HG03520 (cell line): ENCODE measurements at regions not wholly inside any gene's neighbourhood (a gene's known extent, or its start where the extent isn't known, plus 50 kb on each side); places are given as distances from the start of the nearest gene placed in this dataset.

ENCODE experiments used
- ATAC-seq: cut with Tn5 transposase; IDR thresholded peaks from one replicate; pipeline ENCODE4 v1.9.1; 2021; ENCODE audit warnings: mild to moderate bottlenecking, moderate library complexity; ENCODE audit not compliant: unreplicated experiment

DNA sequence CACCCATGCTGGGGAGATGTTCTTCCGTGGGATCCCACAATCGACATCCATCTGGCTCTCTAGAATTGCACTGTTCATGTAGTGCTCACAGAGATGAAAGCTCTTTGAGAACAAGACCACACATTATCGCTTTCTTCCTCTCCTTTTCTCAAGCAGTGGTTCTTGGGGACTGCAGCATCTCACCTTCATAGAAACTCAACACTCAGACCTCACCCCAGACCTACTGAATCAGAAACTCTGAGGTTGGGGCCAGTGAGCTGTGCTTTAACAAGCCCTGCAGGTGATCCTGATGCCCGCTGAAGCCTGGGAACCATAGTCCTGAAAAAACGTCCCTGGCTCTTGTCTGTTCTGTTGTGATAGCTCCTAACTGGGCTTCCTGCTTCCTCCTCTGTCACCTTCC, 251.3 kb upstream of the FGGY start:
- no peak for ATAC-seq

DNA sequence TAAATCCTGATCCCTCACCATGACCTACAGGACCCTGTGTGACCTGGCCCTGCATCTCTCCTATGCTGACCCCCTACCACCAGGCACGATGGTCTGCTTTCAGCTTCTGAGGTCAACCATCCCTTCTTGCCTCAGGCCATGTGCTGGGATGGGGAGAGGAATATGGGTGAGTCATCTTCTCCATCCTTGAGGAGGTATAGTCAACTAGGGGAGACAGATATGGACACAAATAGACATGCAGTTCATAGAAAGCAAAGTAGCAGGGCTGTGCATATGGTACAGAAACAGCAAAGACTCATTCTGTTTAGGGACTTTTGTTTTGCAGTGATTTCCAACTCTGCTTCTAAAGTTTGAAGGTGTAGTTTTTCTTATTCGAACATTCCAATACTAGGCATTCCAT, 250.8 kb upstream of the FGGY start:
- ATAC-seq, result peak; percentile 4

DNA sequence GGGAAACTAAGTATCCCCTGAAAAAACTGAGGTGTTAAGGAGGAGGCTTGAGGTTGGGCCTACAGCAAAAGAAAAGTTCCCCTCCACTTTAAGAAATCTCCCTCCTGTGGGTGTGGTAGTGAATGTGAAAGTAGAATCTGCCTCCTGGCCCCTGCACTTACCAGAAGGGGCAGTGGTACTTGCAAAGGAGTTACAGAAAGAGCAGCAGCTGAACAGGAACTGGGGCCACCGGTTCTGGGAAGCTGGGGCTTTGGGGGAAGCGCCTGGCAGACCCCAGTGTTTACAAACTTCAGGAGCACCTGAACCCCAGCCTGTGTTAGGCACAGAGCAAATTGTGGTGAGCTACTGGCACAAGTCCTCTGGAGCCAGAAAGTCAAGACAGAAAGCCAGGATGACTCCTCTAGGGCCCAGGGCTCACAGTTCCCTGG, 250.2 kb upstream of the FGGY start:
- peak; percentile 88 for ATAC-seq

DNA sequence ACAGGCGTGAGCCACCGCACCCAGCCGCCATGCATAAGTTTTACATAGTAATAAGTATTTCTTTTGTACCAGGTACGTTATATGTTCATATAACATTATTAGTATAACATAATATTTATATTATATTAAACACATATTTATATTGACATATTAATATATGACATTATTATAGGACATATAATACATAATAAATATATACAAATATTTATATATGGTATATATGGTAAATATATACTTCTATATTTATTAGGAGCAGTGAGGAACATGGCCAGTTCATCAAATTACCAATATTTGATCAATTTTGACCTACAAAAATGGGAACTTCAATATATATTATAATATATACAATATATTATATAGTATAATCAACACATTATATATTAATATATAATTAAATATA, 245.9 kb upstream of the FGGY start:
- ATAC-seq, result no peak

DNA sequence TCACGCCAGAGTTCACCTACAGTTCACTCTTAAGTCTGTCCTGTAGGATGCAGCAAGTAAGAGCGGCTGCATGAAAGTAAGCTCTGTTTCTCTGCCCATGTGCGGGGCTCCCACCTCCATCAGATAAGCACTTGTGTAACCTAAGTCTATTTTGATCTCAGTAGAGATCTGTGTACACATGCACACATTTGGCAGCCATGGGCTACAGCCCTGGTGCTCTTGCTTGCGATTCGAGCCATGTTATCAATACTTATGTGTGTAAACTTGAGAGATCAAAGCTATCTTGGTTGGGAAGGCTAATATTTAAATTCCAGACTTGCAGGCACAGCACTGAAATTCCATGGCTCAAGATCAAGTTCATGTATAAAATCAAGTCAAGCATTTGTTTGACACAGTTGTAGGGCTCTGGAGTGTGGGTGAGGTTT, 244.7 kb upstream of the FGGY start:
- ATAC-seq, result no peak

DNA sequence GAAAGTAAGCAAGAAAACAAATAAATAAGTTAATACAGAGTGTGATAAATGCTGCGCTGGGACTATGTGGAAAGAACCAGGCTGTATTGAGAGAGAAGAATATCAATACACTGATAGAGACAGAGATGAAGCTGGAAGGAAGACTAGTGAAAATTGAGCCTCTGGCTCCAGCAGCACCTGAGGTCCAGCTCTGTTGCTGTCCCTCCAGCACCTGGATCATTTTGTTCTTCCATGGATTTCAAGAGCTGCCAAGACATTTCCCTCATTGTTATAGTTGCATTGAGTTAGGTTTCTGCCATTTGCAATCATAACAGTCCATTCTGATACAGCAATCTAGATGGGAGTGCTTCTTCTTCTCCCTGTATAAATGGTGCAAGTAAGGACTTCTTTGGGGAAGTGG, 242.7 kb upstream of the FGGY start:
- no peak for ATAC-seq

DNA sequence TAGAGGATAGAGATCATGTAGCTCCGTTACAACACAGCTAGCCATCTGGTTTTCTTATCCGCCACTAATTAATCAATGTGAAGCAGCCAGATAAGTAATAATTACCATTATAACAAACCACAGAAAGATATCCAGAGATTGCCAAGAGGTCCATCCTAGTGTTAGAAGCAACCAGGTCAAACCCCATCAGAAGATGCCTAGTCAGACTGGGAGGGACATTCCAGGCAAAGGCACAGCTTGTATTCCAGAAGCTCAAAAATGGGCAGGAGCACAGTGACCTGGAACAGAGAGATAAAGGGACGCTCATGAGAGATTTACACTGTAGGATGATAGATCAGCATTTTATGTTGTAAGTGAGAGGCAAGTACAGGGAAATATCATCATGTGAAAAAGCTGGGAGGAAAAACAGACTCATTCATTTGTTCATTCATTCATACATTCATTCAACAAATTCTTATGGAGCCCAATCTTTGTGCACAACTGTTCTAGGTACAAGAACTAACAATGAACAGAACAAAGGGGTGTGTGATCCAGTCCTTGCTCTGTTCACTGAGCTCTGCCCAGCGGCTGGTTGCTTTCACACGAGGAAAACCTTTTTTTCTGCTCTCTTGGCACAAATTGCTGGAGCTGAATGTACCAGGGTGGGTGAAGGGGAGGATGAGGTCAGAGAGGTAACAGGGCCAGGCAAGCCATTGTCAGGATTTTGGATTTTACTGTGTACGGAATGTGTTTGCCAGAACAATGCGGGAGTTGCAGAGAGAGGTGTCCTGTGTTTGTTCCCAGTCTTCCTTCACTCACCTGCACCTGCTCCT, 240.8 kb upstream of the FGGY start:
- ATAC-seq, result no peak

DNA sequence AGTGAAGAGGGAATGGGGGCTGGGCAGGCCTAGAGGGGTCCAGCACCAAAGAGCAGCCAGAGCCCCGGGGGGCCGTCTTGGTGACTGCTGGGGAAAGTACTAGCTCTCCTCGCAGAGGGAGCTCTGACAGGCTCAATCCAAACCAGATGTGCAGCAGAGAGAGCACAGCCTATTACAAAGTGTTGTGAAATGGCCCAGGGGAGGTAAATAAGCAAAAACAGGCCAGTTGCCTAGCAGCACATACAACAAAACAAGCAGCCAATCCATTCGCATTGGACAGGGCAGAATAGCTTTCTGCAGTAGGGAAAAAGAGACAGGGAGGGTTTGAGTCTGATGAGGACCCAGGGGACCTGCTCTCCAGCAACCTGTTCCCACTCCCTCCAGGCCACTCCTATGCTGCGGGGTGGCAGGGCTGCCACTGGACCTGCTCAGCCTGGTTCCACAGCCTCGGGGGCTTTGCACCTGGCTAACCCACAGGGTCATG, 239.6 kb upstream of the FGGY start:
- ATAC-seq, result no peak

DNA sequence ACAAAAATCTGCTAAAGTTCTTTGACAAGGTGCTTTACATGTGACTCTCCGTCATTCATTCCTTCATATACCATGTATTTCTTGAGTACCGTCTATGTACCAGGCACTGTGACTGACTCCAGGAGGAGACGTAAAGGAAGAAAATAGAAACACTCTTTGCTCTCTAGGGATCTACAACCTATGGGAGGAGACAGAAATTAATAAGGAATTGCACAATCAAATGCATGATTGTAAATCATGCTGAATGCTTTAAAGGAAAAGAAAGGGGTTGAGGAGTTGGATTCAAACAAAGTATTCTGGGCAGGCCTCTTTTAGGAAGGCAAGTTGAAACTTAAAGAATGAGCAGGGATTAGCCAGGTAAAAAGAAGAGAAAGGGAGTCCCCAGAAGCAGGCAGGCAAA, 239.1 kb upstream of the FGGY start:
- no peak for ATAC-seq

DNA sequence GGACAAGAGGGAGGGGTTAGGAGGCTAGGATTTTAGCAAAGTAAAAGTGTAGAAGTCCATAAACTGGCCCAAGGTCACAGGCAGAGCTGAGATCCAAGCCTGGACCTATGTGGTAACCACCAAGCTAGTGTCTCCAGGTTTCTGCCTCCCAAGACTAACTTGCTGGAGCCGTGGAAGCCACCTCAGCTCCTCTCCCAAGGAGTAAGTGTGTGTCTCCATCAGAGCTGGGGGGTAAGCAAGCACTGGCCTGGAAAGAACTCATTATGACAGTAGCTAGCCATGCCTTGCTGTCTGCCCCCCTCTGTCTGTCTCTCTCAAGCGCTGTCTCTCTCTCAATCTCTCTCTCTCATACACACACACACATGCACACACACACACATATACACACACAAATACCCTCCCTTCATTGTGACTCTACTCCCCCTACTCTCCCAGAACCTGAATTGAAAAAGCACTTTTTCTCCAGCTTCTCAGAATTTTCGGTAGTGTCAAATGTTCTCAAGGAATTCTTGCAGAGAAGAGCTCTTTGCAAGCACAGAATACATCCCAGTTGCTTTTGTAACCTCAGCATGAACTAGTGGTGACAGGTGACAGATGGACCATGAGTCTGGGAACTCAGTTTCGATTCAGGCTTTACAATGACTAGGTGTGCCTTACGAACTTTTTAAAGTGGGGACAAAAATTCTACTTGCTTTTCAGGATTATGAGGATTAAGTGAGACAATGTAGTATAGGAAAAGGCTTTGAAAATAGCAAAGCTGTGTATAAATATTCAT, 238.0 kb upstream of the FGGY start:
- no peak for ATAC-seq

DNA sequence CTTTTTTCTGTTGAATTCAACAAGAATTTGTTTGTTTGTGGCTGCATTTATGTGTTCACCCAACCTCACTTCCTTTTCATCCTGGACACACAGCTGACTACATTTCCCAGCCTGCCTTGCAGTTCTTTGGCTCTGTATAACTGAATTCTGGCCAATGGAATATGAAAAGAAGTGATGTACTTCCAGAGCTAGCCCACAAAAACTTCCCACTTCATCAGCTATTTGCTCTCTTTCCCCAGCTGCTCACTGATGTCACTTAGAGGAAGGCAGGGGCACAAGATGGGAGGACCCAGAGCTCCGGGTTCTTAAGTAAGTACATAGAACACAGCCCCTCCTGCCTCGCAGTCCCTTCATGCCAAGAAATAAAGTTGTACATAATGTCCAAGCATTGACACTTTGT, 235.0 kb upstream of the FGGY start:
- ATAC-seq, result no peak

DNA sequence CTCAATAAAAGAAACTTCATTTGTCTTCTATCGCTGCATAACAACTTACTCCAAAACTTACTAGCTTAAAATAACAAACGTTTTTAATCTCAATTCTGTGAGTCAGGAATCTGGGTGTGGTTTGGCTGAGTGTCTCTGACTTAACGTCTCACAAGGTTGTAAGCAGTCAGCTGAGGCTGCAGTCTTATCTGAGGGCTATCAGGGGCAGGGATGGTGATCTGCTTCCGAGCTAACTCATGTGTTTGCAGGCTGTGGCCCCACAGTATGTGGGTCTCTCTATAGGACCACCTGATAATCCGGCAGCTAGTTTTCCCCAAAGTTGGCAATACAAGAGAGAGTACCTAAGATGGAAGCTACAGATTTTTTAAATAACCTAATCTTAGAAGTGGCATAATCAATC, 234.2 kb upstream of the FGGY start:
- no peak for ATAC-seq

DNA sequence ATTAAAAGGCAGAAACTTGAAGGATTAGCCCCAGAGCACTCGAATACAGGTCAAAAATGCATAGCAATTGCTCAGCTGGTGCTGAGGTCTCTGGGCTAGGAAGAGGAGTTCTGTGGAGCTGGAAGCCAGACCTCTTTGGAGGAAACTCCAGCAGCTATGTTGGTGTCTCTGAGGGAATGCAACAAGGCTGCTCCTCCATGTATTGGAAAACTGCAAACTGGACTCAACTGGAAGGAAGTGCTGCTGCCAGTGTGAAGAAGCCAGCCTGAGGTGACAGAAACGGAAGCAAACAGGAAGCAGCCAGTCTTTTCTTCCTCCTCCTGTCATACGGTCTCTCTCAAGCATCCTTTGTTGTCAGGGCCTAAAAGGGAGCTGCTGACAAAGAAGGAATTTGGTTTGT, 233.4 kb upstream of the FGGY start:
- ATAC-seq, result no peak

DNA sequence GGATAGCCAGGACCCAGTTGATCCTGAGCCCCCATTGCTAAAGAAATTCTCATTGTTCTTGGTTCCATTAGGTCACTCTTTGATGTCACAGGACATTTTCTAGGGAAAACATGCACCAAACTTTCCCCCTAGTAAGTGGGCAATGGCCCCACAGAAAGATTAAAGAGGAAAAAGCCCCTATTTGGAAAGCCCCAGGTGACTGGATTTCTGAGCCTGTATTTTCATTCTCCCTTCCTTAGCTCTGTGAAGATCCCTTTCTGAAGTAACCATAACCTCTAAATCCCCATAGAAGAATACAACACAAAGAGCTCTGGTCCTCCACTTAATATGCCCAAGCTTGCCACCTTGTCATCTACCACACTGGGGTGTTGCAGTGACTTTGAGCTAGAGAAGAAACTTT, 232.3 kb upstream of the FGGY start:
- ATAC-seq, result no peak

DNA sequence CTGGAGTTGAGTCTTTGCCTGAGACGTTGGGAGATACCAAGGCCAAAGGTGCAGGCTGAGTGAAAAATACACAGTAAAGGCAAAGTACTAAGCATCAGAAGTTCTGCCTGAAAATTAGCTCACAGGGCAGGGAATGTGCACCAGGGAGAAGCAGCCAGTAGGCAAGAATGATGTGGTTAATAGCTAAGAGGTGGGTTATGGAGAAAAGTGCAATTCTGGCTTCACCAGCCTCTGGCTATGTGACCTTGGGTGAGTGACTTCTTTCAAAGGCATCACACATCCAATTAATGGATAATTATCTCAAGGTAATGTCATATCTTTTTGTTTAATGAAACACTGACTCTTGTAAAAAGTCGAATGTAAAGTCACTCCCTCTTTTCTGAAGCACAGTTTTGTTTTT, 230.7 kb upstream of the FGGY start:
- no peak for ATAC-seq

DNA sequence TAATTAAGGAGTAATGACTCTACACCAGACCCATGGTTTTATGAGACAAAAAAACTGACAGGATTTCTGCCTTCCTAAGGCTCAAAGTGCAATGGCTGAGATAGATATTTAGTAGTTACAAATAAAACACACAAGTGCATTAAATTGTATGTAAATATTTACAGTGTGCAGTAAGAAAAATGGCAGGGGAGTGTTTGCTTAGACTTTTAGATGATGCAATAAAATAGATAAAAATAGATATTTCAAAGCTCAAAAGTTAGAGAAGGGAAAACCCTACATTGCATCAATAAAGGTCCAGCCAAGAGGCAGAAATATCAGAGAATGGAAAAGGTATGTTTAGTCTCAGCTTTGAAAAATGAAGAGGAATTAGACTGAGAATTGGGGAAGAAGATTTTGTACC, 226.3 kb upstream of the FGGY start:
- ATAC-seq, result no peak

DNA sequence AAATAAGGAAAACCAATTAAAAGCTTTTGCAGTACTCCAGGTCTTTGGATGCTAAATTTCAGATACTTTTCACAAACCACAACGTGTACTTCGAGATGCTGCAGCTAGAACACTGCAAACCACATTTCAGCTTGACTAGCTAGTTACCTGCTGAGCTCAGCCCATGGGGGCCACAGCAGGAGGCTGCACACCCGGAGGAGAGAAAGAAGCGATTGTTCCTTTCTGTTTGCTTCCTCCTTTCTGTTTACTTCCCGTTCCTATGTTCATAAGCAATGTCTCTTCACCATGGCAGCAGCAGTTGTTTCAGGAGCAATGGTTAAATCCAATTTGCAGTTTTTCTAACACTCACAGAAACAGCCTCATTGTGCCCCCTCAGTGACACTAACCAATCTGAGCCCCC, 225.6 kb upstream of the FGGY start:
- ATAC-seq, result no peak

DNA sequence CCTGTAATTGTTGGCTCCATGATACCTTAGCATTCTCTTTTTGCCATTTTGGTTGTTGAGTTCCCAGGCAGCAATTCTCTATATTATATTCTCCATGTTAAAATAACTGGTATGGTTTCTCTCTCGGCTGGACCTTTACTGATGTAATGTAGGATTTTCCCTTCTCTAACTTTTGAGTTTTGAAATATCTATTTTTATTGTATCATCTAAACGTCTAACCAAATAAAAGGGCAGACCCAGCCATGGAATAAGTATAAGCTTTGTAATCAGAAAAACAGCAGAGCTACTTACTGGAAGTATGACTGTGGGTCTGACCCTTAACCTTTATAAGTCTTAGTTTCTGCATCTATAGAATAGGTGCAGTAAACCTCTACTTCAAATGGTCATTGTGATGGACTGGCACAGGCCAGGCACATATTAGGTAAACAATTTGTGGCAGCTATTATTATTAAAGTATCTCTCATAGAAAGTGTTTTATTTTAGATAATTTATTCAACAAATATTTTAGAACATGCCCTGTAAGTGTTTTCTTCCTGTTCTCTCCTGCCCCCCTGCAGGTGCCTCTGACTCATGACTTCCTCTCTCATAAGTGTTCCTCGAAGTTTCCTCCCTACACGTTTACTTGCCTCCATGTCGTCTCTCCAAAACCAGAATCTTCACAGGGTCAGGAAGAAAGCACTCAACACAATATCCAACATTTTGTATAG, 224.9 kb upstream of the FGGY start:
- ATAC-seq, result no peak

DNA sequence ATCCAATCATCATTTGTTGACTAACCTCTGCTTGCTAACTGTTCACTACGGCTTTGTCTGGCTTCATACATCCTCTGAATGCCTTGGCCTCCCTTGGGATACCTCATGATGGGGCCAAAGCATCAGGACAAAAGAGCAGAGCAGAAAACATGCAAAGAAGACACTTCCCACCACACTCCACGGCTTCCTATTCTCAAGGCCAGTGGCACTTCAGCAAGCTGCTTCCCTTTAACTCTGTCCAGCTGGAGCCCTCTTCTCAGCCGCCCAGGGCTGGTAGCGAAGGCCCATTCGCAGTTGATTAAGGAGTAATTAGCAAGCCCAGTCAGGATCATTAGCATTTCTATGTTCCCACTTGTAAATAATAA, 224.3 kb upstream of the FGGY start:
- ATAC-seq, result no peak

DNA sequence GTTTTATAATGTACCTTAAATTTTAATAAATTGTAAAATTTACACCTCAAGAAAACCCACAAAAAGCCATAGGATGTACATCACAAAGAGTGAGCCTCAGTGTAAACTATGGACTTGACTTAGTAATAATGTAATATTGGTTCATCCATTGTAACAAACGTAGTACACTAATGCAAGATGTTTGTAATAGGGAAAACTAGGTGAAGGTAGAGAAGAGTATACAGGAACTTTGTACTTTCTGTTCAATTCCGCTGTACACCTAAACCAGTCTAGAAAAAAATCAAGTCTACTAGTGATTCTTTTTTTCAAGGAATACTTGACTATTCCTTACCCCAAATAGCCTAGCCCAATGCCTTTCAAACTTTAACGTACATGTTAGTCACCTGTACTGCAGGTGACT, 222.3 kb upstream of the FGGY start:
- ATAC-seq, result no peak

DNA sequence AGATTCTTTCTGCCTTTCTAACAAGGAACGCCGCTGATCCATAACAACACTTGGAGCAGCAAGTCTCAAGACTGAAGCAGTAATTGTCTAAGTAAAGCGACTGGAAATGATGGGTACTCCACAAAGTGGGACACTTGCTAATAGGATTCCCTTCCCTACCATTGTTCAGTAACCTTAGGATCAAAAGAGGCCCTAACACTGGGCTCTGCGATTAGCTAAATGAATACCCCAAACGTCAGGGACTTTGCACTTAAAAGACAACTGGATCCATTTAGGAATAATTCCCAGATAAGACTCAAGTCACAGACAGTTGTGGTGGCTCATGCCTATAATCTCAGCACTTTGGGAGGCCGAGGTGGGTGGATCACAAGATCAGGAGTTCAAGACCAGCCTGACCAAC, 221.9 kb upstream of the FGGY start:
- ATAC-seq, result no peak

DNA sequence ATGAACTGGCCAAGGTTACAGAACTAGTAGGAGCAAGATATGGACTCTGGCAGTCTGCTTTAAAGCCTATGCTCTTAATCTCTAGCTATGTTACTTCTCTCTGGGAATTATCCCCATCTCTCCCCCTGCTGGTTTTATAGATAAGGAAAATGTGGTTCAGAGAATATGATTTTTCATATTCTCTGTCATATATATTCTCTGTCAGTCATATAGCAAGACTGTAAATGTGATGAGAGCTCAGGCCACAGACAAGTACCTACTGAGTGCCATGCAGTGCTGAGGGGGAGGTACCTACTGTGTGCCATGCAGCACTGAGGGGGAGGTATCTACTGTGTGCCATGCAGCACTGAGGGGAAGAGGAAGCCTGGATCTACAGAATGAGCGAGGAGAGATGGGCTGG, 220.3 kb upstream of the FGGY start:
- no peak for ATAC-seq
